GM21723 (cell line): ENCODE measurements at regions not wholly inside any gene's neighbourhood (a gene's known extent, or its start where the extent isn't known, plus 50 kb on each side); places are given as distances from the start of the nearest gene placed in this dataset.

Experiments used
- ATAC-seq: cut with Tn5 transposase; IDR thresholded peaks from one replicate; pipeline ENCODE4 v1.9.1; 2021; ENCODE audit warnings: mild to moderate bottlenecking, moderate library complexity; ENCODE audit not compliant: unreplicated experiment

GRCh38 chr4:138697851-138698250 lies 317.7 kb upstream of the NOCT start:
- ATAC-seq: no peak

GRCh38 chr4:138696771-138697170 lies 318.8 kb upstream of the NOCT start:
- no peak for ATAC-seq

GRCh38 chr4:138696058-138696457 lies 319.5 kb upstream of the NOCT start:
- ATAC-seq: no peak

- ATAC-seq: no peak
These were observed 322.1 kb upstream of the NOCT start for GRCh38 chr4:138693526-138693925.

- no peak for ATAC-seq
These were observed 323.2 kb upstream of the NOCT start for GRCh38 chr4:138692411-138692810.

GRCh38 chr4:138689593-138689992 lies 326.0 kb upstream of the NOCT start:
- ATAC-seq: no peak

GRCh38 chr4:138689187-138689586 lies 326.4 kb upstream of the NOCT start:
- no peak for ATAC-seq

- no peak for ATAC-seq
These were observed 327.0 kb upstream of the NOCT start for GRCh38 chr4:138688408-138689085.

- no peak for ATAC-seq
These were observed 329.3 kb upstream of the NOCT start for GRCh38 chr4:138686106-138686835.

GRCh38 chr4:138685316-138685715 lies 330.3 kb upstream of the NOCT start:
- no peak for ATAC-seq

GRCh38 chr4:138680989-138681604 lies 334.5 kb upstream of the NOCT start:
- peak; percentile 92 for ATAC-seq

- ATAC-seq: no peak
These were observed 335.3 kb upstream of the NOCT start for GRCh38 chr4:138680256-138680655.

GRCh38 chr4:138678985-138679746 lies 336.4 kb upstream of the NOCT start:
- no peak for ATAC-seq

GRCh38 chr4:138677748-138678147 lies 337.8 kb upstream of the NOCT start:
- ATAC-seq: no peak

- ATAC-seq: no peak
These were observed 338.4 kb upstream of the NOCT start for GRCh38 chr4:138677212-138677611.

- no peak for ATAC-seq
These were observed 339.9 kb upstream of the NOCT start for GRCh38 chr4:138675685-138676084.

GRCh38 chr4:138674209-138674608 lies 341.4 kb upstream of the NOCT start:
- no peak for ATAC-seq

GRCh38 chr4:138673053-138673452 lies 342.5 kb upstream of the NOCT start:
- no peak for ATAC-seq

- ATAC-seq: peak; percentile 67
These were observed 343.1 kb upstream of the NOCT start for GRCh38 chr4:138672393-138672976.

GRCh38 chr4:138671606-138672084 lies 343.9 kb upstream of the NOCT start:
- no peak for ATAC-seq

GRCh38 chr4:138671106-138671505 lies 344.5 kb upstream of the NOCT start:
- no peak for ATAC-seq
